Erythroblast (primary cell): ENCODE measurements at regions not wholly inside any gene's neighbourhood (a gene's known extent, or its start where the extent isn't known, plus 50 kb on each side); places are given as distances from the start of the nearest gene placed in this dataset.

Source experiments
- GATA1 ChIP-seq: IDR thresholded peaks from 2 replicates; pipeline ENCODE4 v1.6.1; 2011; ENCODE audit warnings: low read depth, mild to moderate bottlenecking, control low read depth, low read length, moderate library complexity
- POLR2A ChIP-seq: IDR thresholded peaks from 2 replicates; pipeline ENCODE4 v1.6.1; 2011; ENCODE audit warnings: mild to moderate bottlenecking, low read length

- TF ChIP-seq POLR2A (no peak), GATA1 (no peak)
Measured at GRCh38 chr13:102944821-102945220, 99.0 kb downstream of the ERCC5 start.
